ENCODE measurements at regions not wholly inside any gene's neighbourhood (a gene's known extent, or its start where the extent isn't known, plus 50 kb on each side); places are given as distances from the start of the nearest gene placed in this dataset.

GRCh38 chr3:180855956-180856355, 56.5 kb upstream of the FXR1 start:
- H3K4me3 ChIP-seq (ENCODE audit: low read length), result no peak overlapping the region
- no peak for TF ChIP-seq CTCF (conservative IDR thresholded peaks at IDR 0.05; ENCODE audit: low read length)
- DNase-seq (ENCODE audit: low read depth), result no peak

GRCh38 chr3:180860180-180860858, 52.2 kb upstream of the FXR1 start:
- DNase-seq (ENCODE audit: low read depth), result no peak
- no peak for TF ChIP-seq CTCF (conservative IDR thresholded peaks at IDR 0.05; ENCODE audit: low read length)

More at GRCh38 chr3:180860180-180860858, 52.2 kb upstream of the FXR1 start:
- H3K4me3 ChIP-seq (ENCODE audit: low read length), result no peak overlapping the region
